GM19438 (cell line): ENCODE measurements at regions not wholly inside any gene's neighbourhood (a gene's known extent, or its start where the extent isn't known, plus 50 kb on each side); places are given as distances from the start of the nearest gene placed in this dataset.
"Not testable (repeated sequence)": the region's sequence is repeated elsewhere in the genome, so short reads cannot be mapped to it uniquely, and the experiment has no call there.

Experiments used
- ATAC-seq: cut with Tn5 transposase; IDR thresholded peaks from one replicate; pipeline ENCODE4 v1.9.1; 2021; ENCODE audit warnings: low read depth; ENCODE audit not compliant: unreplicated experiment

DNA sequence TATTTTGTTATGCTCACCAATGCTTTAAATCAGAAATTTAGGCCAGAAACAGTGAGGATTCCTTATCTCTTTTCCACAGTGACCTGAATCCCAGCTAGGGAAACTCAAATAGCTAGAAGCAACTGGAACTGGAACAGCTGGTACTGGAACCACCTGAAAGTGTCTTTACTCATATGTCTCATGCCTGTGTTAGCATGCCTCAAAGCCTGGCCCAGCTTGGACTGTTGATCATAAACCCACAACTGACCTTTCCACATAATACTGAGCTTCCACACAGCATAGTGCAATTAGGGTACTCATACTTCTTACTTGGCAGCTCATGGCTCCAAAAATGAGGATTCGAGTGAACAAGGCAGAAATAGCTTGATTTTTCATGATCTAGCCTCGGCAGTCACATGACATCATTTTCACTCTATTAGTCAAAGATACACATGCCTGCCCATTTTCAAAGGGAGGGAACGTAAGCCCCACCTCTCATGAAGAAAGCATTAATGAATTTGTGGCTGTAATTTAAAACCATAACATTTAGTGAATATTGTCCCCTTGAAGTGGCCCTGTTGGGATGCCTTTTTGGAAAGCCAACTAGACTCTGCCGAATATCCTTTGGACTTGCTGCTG is 80.8 kb upstream of the ACSL1 start:
- ATAC-seq = no peak

DNA sequence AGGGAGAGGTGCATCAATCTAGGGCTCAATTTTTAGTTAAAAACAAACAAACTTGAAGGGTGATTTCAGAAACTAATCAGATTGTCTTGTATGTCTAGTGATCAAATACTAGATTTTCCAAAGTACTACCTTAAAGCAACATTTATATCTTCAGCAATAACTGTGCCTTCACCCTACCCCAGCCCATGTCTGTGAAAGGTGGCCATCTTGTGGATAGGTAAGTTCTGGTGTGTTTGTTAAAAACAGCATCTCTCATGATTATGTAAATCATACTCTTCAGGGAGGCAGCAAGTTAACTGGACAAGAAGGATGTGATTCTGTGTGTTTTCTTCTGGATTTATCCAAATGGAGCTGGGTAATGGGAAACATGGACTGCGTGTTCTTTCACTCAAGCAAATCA is 81.4 kb upstream of the ACSL1 start:
- ATAC-seq = no peak

DNA sequence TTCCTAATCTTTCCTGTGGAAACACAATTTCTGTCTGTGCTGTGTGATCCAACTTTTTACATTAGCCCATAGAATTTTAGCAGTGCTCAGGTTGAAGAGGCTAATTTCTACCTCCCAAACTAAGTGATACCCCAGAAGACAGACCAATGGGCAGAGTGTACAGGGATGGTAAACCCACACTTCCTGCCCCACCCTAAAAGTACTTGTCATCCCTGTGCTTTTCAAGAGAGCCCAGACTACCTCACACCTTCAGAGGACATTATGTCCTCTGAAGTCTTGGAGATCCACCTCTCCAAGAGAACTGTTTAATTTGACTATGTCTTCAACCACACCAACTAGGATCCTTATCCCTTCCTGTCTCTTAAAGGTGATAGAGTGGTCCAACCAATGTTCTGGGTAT is 82.0 kb upstream of the ACSL1 start:
- no peak for ATAC-seq

DNA sequence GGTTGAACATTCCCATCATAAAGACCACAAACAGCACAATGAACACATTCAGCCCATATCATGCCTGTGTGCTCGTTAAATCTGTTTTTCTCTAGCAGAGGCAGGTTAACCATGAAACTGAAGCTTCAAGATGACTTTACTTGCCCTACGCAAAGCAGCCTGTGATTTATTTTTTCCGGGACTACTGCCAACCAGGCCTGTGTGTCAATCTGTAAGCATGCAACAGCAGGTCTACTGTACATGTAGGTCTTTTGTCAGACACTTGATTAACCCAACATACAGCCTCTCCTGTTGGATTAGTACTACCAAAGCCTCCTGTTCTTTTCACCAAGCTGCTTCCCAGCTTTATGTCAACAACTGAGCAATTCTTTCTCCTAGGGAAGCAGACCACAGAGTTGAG is 85.5 kb upstream of the ACSL1 start:
- no peak for ATAC-seq

DNA sequence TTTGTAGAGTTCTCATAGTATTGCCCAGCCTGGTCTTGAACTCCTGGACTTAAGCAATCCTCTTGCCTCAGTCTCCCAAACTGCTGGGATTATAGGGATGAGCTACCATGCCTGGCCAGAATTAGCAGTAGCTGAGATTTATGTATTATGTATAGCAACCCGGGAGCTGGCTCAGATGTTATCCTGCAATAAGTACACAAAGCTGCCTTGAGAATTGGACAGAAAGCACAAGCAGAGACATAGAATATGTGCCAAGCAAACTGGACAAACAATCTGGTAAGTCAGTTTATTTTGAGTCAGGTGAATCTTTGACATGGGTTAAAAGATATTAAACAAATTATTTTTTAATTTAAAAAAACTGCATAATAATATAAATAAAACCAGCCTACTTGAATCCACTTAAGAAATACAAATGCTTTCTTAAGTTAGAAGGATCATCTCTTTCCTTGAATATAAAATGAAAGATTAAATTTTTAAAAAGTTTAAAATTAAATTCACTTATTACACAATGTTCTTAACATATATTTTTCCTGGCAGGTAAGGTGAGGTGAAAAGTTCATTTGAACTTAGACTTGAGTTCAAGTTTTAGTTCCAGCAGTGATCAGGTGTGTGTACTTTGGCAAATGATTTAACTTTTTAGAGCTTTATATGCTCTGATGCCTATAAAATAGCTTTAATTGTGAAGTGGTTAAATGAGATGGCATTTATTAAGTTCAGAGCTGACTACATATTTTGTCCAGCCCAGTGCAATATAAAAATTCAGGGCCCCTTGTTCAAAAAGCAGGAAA is 87.8 kb upstream of the ACSL1 start:
- no peak for ATAC-seq

DNA sequence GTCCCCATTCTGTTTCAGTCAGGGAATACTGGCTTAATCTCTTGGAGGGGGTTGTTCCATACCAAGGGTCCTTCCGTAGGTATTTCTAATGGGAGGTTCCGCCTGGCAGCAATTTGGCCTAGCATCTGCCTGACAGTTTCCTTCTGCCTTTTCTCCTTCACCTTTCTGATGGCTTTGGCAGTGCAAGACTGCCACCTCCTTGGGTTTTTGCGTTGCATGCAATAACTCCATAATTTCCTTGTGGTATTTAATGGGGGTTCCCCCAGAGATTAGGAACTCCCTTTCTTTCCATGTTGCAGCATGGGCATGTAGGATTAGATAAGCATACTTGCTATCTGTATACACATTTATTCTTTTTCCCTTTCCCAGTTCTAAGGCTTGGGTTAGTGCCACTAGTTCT is 93.0 kb upstream of the ACSL1 start:
- not testable (repeated sequence) for ATAC-seq

DNA sequence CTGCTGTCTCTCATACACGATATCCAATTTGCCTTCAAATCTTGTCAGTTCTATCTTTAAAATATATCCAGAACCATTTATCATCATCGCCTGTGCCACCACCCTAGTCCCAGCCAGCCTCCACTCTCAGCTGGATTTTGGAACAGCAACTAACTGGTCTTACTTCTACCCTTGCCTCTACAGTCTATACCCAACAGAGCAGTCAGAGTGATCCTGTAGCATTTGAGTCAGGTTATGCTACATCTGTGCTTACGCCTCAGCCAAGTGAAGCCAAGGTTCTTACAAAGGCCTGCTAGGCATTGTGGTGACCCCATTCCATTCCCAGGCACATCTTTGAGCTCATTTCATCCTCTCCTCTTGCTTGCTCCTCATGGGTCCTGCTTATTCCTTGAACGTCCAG is 95.7 kb upstream of the ACSL1 start:
- no peak for ATAC-seq

DNA sequence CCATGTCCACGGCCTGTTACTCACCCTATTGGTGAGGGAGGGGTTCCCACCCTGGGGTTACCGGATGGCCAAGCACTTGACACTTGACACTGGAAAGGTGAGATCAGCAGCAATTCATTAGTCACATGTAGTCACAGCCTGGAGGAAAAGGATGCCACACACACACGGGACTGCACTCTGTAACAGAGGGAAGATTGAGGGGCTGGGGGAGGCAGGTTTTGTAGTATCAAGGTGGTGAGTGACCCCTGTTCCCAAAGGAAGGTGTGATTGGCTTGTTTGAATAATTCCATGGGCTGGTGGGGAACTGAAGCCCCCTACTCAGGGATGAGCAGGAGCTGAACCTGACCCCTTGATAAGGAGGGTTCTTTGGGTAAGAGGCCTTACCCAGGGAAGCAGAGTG is 96.0 kb upstream of the HELT start:
- no peak for ATAC-seq

DNA sequence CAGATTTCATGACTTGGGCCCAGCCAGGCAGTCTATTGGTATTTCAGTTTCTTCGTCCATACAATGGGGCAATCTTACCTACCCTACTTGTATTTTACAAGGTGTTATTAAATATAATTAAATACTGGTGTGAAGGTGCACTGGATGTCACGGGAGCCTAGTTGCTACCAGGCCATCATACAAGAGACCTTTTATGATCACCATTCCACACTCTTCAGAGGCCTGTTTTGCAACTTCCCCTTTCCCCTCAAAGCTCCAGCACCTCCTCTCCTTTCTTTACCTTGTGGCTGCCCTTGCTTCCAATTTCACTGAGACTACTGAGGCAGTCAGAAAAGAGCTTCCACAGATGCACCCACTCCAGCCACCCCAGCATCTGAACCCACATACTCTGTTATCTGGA is 93.8 kb upstream of the HELT start:
- ATAC-seq = no peak

DNA sequence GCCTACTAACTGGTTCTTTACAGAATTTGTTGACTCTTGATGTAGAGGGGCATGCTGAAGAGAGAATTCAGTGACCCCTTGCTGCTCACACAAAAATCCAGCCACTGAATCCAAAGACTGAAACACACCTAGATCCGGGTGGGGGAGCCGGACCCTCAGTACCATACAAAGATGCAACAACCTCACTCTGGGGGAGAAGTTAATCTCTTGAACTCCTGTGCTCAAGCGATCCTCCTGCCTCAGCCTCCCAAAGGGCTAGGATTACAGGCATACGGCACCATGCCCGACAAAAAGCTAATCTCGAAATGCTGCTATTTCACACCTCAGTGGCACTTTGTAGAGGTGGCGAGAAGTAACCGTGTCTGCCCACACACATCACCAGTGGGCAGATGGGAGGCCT is 88.8 kb upstream of the HELT start:
- no peak for ATAC-seq

DNA sequence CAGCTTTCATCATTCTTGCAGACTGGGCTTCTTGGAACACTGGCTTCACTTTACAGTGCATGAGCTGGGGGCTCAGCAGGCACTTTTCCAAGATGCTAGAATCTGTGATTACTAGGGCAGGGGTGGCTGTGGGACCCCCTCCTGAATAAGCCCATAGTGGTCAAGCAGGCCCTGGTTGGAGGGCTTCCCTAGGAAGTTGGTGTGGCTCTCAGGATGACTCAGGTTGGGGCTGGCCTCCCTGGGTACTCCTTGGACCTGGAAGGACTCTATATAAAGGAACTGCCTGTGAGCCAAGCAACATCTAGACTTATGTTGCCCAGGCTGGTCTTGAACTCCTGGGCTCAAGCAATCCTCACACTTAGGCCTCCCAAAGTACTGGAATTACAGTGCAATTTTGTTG is 88.3 kb upstream of the HELT start:
- ATAC-seq = no peak

DNA sequence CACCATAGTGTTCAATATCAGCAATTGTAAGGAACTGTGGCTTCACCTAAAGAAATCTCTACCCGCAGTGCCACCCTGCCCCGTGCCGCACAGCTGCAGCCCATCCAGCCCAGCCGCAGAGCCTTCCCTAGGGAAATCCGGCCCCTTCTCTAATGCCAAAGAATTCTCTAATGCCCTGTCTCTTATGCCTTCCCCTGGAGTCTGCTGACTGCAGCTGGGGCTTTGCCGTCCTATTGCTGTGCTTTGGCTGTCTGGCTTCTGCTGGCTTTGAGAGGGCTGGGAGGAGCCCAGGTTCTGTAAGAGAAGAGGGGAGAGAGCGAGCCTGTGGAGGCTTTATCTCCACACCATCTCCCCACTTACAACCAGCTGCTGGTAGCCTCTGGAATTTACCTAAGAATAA is 85.9 kb upstream of the HELT start:
- no peak for ATAC-seq

DNA sequence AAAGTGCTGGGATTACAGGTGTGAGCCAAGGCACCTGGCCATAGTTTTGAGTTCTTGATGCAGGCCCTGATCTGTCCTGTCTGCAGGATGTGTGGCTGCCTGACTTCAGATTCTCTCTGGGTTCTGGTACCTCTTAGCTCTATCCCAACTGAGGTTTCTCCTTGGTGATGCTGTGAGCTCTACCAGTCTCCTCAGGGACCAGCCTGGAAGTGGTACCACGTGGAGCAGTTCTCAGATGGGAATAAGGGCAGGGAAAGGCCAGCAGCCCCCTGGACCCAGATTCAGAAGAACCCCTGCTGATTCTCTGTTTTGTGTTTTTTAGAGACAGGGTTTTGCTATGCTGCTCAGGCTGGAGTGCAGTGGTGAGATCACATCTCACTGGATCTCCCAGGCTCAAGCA is 85.0 kb upstream of the HELT start:
- ATAC-seq = no peak

DNA sequence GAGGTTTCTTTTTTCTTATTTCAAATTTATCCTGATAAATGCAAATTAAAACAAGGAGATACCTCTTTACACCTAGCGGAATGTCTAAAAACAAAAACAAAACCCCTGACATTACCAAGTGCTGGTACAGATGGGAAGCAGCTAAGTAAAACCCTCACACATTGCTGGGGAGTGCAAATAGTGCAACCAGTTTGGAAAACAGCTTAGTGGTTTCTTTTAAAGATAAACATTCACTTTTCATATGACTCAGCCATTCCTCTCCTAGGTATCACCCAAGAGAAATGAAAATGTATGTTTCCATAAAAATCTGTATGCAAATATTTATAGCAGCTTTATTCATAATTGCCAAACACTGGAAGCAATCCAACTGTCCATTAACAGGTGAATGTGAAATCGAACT is 84.1 kb upstream of the HELT start:
- no peak for ATAC-seq

DNA sequence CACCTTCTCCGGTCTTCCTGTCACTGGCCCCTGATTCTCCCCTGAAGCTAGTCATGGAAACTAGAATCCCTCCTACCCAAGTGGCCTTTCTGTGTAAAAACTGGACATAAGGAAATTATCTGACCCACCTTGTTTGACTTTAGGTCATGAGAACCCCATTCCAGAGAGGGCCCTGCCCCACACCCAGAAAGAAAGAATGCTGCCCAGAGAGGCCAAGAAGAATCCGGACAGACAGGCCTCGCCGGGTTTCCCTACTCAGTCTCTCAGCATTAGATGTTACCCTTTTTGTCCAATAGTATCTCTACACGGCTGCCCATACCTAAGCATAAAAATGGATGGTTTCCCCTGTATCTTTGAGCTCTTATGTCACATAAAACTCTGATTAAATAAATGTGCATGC is 83.3 kb upstream of the HELT start:
- ATAC-seq = no peak

DNA sequence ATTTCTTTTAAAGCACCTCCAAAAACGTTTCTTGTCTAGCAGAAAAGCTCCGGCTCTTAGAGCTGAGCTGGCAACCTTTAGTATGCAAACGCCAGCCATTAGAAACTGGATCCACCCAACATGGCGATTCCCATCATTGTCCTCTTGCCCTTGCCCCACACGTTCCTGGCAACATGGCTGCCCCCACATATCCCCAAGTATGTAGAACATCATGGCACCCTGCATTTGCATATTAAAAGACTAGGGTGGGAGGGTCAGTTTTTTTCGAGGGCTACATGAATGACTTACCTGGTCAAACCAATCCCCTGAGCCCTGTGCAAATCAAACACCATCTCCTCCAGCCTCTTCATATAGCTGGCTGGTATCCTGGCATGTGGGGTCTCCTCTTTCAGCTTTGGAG is 82.2 kb upstream of the HELT start:
- ATAC-seq = no peak

DNA sequence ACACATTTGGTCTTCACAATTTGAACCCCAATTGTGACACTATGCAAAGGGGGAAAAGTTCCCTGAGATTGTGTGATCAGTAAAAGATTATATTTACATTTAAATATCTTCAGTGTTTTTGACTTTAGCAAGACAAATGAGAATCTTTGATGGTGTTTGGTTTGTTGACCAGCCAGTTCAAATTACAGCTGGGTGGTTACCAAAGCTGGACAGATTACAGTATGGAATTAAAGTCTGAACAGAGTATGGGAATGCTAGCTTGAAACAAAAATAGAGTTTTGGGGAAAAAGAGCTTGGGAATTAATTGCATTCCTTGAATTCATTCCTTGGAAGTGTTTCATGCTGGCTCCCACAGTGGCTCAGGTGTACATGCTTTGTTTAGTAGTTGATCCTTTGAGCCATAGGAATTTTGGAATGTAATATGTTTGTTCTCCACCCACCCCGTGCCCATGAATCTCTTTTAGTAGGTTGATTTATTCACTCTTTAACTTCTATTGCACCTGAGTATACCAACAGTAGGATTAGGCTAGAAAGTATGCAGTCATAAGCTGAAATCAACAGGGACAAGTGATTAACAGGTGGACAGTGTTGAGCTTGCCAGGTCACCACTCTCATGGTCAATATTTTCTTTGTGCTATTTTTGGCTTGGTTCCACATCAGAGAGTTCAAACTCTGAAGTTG is 81.1 kb upstream of the HELT start:
- ATAC-seq = no peak

DNA sequence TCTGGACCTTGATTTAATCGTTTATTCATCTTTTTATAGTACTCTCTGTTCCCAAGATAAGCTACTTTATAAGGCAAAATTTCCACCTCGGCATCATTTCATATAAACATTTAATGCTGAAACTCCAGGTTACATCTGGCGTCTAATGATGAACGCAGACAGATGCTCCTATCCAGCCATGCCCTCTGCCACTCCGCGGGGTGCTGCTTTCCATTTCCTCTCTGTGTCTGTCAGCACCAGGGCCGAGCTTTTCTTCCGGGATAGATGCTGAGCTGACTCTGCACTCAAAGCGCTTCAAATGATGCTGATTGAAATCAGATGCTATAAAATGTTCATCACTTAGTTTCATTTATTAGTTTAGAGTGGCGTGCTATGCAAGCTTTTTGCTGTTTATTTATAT is 80.5 kb upstream of the HELT start:
- no peak for ATAC-seq

DNA sequence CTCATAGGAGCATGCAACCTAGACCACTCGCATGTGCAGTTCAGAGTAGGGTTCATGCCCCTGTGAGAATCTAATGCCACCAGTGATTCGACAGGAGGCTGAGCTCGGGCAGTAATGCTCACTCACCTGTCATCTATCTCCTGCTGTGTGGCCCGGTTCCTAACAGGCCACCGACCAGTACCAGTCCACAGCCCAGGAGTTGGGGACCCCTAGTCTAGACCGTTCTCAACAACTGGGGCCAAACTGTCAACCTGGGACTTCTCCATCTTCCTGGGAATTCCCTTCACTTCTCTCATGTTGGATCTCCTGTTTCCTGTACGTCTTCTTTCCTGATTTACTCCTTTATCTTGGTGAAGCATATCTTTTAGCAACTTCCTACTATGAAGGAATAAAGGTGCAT is 79.4 kb upstream of the HELT start:
- no peak for ATAC-seq

DNA sequence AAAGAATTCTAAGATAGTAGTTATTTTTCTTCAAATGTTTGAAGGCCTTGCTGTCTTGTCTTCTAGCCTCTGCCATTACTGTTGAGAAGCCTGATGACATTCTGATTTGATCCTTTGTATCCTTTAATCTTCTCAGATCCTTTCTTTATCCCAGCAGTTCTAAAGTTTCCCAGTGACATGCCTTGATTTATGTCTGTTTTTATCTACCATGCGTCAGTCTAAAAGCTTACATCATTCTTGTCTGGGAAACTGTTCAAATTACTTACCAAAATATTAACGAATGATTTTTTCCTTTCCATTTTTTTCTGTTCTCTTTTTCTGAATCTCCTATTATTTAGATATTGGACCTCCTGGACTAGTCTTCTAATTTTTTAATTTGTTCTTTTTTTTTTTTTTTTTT is 78.3 kb upstream of the HELT start:
- ATAC-seq = no peak

DNA sequence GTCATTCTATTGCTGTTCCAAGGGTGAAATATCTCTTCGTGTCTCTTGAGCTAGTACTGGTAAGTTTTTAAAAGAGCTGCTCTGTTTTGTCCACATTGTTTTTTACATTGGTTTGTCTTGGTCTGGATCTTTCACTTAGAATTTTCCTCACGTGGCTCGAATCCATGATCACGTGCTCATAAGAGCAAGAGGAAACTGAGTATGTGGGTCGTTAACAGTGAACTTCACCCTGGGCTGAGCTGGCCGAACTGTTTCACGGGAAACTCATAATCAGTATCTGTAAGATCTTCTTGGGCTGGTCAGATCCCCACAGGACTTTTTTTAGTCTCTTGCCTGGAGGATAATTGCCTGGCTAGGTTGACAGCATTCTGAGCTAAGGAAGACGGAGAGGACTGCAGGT is 77.8 kb upstream of the HELT start:
- no peak for ATAC-seq
